ENCODE measurements at regions not wholly inside any gene's neighbourhood (a gene's known extent, or its start where the extent isn't known, plus 50 kb on each side); places are given as distances from the start of the nearest gene placed in this dataset.
A peak's percentile ranks its signal among the peaks of the same experiment; 100 is the strongest.
"Not testable (repeated sequence)": the region's sequence is repeated elsewhere in the genome, so short reads cannot be mapped to it uniquely, and the experiment has no call there.

DNA sequence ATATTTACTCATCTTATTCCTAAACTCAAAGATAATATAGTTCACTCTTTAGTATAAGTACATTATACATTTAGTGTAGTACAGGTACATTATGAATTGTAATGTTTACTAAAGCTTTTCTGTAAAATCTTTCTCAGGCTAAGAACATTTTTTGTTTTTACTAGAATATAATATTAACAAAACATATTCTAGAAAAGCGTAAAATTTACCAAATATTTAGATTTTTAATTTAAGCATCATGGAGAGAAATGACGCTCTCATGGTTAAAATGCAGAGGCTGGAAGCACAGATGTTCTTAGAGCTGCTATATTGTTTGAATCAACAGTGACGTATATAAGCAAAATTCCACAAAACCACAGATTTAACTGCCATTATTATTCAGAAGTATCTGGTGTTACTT lies 54.7 kb upstream of the NBPF15 start:
- H3K36me3 ChIP-seq; H3K4me3 ChIP-seq; intact Hi-C loops (cut with DNase I); H3K27me3 ChIP-seq (ENCODE audit: low read depth); H3K4me1 ChIP-seq; ATAC-seq; H3K9me3 ChIP-seq; H3K27ac ChIP-seq; DNase-seq: not testable (repeated sequence)

DNA sequence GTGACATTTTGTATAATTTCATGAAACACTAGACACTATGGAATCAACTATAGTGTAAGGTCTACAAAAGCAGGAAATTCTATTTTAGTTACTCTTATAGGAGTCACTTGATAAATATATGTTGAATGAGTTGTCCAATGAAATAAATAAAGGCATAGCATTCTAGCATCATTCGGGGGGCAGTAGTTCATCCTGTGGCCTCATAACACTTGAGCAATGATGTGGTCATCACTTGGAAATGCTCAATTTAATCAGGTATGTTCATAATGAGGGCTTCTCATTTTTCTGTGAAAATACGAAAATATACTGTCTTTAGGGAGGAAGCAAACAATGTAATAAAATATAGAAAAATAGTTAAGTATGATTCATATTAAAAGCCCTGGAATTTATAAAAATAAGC lies 55.4 kb upstream of the NBPF15 start:
- intact Hi-C loops (cut with DNase I); H3K27me3 ChIP-seq (ENCODE audit: low read depth); H3K27ac ChIP-seq; H3K9me3 ChIP-seq; ATAC-seq; H3K4me1 ChIP-seq; H3K36me3 ChIP-seq; DNase-seq; H3K4me3 ChIP-seq: not testable (repeated sequence)

DNA sequence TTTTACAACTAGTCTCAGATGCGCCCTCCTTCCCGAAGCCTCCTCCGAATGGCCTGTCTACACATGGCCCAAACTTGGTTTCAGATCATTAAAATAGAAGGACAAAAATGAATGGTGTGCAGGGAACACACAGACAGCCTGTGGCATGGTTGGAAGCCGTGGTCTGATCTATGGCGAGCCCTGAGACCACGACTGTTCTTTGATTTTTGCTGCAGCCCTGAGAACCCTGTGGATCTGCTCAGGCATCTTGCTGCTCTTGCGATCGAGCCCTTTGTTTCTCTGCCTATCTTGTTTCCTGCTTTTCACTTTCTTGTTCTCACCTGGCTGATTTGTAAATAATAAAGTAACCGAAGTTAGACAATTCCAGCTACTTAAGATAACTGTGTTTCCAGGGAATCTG lies 57.0 kb upstream of the NBPF15 start:
- DNase-seq; H3K36me3 ChIP-seq; H3K9me3 ChIP-seq; H3K4me1 ChIP-seq; H3K27ac ChIP-seq; H3K27me3 ChIP-seq (ENCODE audit: low read depth); ATAC-seq; intact Hi-C loops (cut with DNase I); H3K4me3 ChIP-seq: not testable (repeated sequence)

DNA sequence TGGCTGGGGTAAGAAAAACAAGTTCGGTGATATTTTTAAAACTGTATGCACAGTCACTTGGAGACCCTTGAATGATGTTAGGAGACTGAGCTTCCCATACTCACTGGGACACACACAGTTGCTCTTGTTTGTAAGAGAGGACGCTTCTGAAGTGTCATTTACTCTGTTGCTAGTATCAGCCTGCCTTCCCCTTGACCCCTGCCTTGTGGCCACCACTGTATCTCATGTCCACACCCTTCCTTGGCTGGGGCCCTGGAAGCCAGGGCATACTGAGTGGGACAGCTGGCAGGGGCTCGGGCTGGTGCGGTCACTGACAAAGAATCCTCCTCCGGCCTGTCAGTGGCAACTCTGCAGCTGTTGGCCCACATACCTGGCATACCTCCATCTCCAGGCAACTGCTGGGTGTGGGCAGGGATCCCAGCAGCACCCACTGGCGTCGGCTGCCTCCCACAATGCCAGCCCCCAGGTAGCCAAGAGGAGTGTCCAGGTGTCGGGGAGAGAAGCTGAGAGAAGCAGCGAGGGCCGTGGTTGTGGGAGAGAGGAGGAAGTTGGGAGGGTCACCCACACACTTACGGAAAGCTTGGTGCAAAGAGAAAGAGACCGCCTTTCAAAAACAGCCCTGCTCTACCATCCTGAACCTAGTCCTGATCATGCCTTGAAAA lies 58.2 kb upstream of the NBPF15 start:
- H3K4me3 ChIP-seq; H3K9me3 ChIP-seq; H3K27me3 ChIP-seq (ENCODE audit: low read depth); H3K36me3 ChIP-seq; H3K27ac ChIP-seq; ATAC-seq; DNase-seq; intact Hi-C loops (cut with DNase I); H3K4me1 ChIP-seq: not testable (repeated sequence)

DNA sequence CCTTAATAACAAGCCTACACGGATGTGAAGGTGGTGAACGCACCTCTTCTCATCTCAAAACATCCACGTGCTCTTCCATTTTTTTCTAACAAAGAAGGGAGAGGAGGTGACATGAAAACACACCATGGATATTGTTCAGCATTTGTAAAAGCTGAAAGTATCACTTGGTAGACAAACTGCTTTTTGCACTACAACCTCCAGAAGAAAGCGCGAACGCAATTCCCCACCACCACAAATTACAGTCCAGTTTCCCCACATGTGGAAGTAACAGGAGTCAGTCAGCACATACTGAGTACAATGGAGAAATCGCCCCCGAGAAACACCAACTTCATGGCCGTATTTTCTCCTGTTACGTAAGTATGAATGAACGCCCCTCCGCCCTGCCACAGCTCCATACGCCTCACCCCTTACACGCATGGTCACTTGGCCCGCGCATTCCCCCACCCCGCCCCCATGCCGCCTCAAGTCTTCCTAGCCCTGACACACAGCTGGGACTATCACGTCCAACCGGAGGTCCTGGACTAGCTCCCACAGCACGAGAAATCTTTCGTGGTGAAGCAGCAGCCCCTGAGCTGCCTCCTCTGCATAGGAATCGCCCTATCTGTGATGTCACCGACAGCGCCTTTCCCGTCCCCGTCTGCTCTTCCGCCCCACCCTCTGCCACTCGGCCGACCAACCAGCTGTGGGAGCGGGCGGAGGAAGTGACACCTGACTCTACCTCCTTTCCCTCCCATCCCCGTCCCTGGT lies 62.4 kb upstream of the NBPF15 start:
- H3K4me3 ChIP-seq; H3K36me3 ChIP-seq; H3K27me3 ChIP-seq (ENCODE audit: low read depth); H3K27ac ChIP-seq; intact Hi-C loops (cut with DNase I); H3K4me1 ChIP-seq; H3K9me3 ChIP-seq: not testable (repeated sequence)
- ATAC-seq (peak; percentile 65 to 75), DNase-seq (peak; percentile 46)

DNA sequence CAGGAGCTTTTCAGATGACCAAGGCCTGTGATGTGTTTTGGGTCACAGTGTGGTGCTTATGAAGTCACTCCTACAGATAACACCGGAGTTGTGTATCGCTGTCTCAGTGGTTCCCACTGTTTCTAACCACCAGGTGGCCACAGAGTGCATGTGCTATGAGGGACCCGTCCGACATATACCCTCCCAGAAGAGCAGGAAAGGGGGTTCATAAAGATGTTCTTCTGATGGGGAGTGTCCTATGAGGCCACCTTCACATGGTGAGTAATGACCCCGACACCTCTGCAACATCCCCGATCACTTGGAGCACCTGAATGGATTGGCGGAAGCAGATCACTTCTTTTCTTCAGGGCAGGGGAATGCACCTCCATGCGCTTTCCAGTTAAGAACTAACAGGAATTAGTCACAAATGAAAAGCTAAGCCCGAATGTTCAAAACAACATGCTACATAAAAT lies 60.5 kb upstream of the PPIAL4F start:
- H3K9me3 ChIP-seq; H3K27me3 ChIP-seq (ENCODE audit: low read depth); intact Hi-C loops (cut with DNase I); H3K4me1 ChIP-seq; H3K27ac ChIP-seq; H3K4me3 ChIP-seq; H3K36me3 ChIP-seq; DNase-seq: not testable (repeated sequence)
- TF ChIP-seq, protein P1, sequence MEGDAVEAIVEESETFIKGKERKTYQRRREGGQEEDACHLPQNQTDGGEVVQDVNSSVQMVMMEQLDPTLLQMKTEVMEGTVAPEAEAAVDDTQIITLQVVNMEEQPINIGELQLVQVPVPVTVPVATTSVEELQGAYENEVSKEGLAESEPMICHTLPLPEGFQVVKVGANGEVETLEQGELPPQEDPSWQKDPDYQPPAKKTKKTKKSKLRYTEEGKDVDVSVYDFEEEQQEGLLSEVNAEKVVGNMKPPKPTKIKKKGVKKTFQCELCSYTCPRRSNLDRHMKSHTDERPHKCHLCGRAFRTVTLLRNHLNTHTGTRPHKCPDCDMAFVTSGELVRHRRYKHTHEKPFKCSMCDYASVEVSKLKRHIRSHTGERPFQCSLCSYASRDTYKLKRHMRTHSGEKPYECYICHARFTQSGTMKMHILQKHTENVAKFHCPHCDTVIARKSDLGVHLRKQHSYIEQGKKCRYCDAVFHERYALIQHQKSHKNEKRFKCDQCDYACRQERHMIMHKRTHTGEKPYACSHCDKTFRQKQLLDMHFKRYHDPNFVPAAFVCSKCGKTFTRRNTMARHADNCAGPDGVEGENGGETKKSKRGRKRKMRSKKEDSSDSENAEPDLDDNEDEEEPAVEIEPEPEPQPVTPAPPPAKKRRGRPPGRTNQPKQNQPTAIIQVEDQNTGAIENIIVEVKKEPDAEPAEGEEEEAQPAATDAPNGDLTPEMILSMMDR (IDR thresholded peaks at IDR 0.05): peak; percentile 46
- peak; percentile 49 to 59 for ATAC-seq

DNA sequence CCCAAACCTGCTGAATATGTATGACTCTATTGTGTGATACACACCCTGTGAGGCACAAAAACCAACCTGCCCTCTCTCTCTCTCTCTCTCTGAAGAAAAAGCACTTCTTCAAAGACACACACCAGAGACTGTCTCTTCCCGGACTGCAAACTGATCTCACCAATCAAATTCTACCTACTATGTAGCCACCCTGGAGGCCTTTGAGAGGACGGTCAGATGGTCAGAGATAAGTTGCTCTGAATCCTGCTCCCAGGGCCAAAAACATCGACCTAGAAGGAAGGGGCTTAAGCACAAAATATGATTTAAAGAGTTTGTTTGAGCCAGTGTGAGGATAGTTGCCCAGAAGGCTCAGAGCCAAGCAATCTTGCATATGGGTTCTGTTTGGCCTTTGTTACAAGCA lies 59.2 kb upstream of the PPIAL4F start:
- ATAC-seq; H3K27me3 ChIP-seq (ENCODE audit: low read depth); H3K36me3 ChIP-seq; H3K4me1 ChIP-seq; H3K27ac ChIP-seq; H3K4me3 ChIP-seq; H3K9me3 ChIP-seq; intact Hi-C loops (cut with DNase I); DNase-seq: not testable (repeated sequence)

DNA sequence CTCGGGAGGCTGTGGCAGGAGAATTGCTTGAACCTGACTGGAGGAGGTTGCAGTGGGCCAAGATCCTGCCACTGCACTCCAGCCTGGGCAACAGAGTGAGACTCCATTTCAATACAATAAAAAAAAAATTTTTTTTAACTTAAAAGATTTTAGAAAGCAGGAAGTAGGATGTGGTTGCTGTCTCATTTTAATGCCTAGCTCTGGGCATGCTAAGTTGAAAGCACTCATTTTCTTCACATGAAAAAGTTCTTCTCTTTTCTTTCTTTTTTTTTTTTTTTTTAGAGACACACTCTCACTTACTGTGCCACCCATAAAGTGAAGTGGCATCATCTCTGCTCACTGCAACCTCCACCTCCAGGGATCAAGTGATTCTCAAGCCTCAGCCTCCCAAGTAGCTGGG lies 58.4 kb upstream of the PPIAL4F start:
- H3K4me1 ChIP-seq; H3K9me3 ChIP-seq; intact Hi-C loops (cut with DNase I); DNase-seq; ATAC-seq; H3K27ac ChIP-seq; H3K27me3 ChIP-seq (ENCODE audit: low read depth); H3K36me3 ChIP-seq; H3K4me3 ChIP-seq: not testable (repeated sequence)

DNA sequence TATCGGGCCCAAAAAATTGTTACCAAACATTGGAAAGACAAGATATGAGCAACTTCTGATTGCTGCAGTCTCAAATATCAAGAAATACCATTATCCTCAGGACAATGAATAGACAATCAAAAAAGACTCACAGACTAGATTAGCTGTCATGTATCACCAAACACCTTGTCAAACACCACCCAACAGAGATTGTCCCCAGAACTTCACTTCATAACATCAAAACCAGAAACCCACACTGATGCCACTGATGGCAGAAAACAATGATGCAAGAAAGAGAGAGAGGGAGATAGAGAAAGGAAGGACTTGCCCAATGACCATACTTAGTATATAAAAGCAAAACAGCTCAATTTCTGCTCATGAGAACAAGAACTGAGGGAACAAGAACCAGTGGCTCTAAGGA lies 56.0 kb upstream of the PPIAL4F start:
- intact Hi-C loops (cut with DNase I); H3K4me3 ChIP-seq; H3K36me3 ChIP-seq; H3K4me1 ChIP-seq; H3K27me3 ChIP-seq (ENCODE audit: low read depth); H3K9me3 ChIP-seq; ATAC-seq; DNase-seq; H3K27ac ChIP-seq: not testable (repeated sequence)

DNA sequence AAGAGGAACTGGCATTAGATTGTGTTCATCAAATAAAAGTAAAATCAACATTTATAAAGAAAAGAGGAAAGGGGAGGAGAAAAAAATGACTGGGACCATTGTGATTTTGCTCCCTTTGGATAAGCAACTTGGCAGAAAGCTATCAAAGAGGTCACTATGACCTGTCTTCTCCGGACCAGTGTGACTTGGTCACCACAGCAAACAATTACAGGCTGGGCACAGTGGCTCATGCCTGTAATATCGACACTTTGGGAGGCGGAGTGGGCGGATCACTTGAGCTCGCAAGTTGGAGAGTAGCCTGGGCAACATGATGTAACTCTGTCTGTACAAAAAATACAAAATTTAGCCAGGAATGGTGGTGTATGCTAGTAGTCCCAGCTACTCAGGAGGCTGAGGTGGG lies 55.5 kb upstream of the PPIAL4F start:
- H3K9me3 ChIP-seq; H3K36me3 ChIP-seq; H3K4me1 ChIP-seq; intact Hi-C loops (cut with DNase I); ATAC-seq; H3K27me3 ChIP-seq (ENCODE audit: low read depth); H3K4me3 ChIP-seq; H3K27ac ChIP-seq; DNase-seq: not testable (repeated sequence)

DNA sequence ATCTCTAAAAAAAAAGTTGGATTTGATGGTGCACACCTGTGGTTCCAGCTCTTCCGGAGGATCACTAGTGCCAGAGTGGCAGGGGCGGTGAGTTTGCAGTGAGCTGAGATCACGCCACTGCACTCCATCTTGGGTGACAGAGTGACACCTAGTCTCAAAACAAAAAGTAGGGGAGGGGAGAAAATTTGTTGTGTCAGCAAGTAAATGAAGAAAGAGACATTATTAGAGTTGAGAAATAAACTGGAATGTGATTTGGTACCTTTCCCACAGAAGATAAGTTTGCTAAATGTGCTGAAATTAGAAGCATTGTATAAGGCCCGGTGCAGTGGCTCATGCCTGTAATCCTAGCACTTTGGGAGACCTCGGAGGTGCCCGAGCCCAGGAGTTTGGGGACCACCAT lies 54.0 kb upstream of the PPIAL4F start:
- H3K4me1 ChIP-seq; intact Hi-C loops (cut with DNase I); H3K9me3 ChIP-seq; H3K27ac ChIP-seq; ATAC-seq; H3K36me3 ChIP-seq; DNase-seq; H3K27me3 ChIP-seq (ENCODE audit: low read depth); H3K4me3 ChIP-seq: not testable (repeated sequence)

DNA sequence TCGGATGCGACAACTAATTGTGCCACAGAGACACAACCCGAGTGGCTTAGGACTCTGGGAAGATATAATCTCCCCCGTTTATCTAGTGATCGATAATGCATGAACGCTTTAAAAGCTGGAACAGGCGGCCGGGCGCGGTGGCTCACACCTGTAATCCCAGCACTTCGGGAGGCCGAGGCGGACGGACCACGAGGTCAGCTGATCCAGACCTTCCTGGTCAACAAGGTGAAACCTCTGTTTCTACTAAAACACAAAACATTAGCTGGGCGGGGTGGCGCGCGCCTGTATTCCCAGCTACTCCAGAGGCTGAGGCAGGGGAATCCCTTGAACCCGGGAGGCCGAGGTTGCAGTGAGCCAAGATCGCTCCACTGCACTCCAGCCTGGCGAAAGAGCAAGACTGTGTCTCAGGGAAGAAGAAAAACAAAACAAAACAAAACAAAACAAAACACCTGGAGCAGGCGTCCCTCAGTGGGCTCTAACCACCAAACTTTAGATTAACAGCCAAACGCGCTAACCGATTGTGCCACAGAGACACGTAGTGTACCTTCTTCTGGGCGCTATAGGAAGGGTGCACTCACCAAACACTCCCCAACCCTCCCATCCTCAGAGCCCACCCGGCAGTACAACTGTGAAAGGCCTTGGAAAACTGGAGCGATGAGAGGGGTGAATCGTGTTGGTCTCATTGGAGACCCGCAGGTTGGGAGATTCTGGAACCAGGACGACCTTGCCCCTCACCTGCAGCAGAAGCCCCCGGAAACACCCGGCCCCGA lies 53.3 kb upstream of the PPIAL4F start:
- H3K4me1 ChIP-seq; H3K36me3 ChIP-seq; DNase-seq; H3K27me3 ChIP-seq (ENCODE audit: low read depth); intact Hi-C loops (cut with DNase I); H3K9me3 ChIP-seq; H3K27ac ChIP-seq; H3K4me3 ChIP-seq; ATAC-seq: not testable (repeated sequence)

Measured in lower lobe of right lung (tissue), 2 donors.